ACC112 (cell line): ENCODE measurements at regions not wholly inside any gene's neighbourhood (a gene's known extent, or its start where the extent isn't known, plus 50 kb on each side); places are given as distances from the start of the nearest gene placed in this dataset.

Source experiments
- H2AFZ ChIP-seq: fragments of 200-600 bp; sonication (generic); one replicate; pipeline ENCODE4 v1.6.0; 2017; ENCODE audit warnings: antibody characterized with exemption, low read length; ENCODE audit not compliant: unreplicated experiment
- H3K27ac ChIP-seq: fragments of 200-600 bp; sonication (generic); 2 replicates; pipeline ENCODE4 v1.5.1; 2014; ENCODE audit warnings: low read depth, mild to moderate bottlenecking, antibody characterized with exemption, low read length, moderate library complexity
- H3K27me3 ChIP-seq: fragments of 200-600 bp; sonication (generic); 2 replicates; pipeline ENCODE4 v1.6.1; 2014; ENCODE audit warnings: mild to moderate bottlenecking, antibody characterized with exemption, low read length, moderate library complexity, mixed read lengths; ENCODE audit not compliant: insufficient read depth
- H3K36me3 ChIP-seq: fragments of 200-600 bp; sonication (generic); 2 replicates; pipeline ENCODE4 v1.6.1; 2016; ENCODE audit warnings: mild to moderate bottlenecking, antibody characterized with exemption, low read length, moderate library complexity, mixed read lengths; ENCODE audit not compliant: insufficient read depth
- H3K4me1 ChIP-seq: fragments of 200-600 bp; sonication (generic); one replicate; pipeline ENCODE4 v1.6.1; 2016; ENCODE audit warnings: low read length, mixed read lengths; ENCODE audit not compliant: insufficient read depth, unreplicated experiment, control insufficient read depth
- H3K4me3 ChIP-seq: fragments of 200-600 bp; sonication (generic); 2 replicates; pipeline ENCODE4 v1.5.1; 2014; ENCODE audit warnings: mild to moderate bottlenecking, low read depth, low read length
- H3K79me2 ChIP-seq: fragments of 200-600 bp; sonication (generic); one replicate; pipeline ENCODE4 v1.6.0; 2016; ENCODE audit warnings: low read length; ENCODE audit not compliant: control insufficient read depth, unreplicated experiment, insufficient read depth

GRCh38 chr3:64829331-64829730, 141.5 kb upstream of the ADAMTS9 start:
- no peaks in the 10 kb centered on the region for H3K27me3 ChIP-seq
- peaks cover 4% of the 10 kb centered on the region for H3K4me1 ChIP-seq
- no peak overlapping the region for H3K4me3 ChIP-seq
- no peaks in the 10 kb centered on the region for H3K79me2 ChIP-seq
- H3K36me3 ChIP-seq: no peaks in the 10 kb centered on the region
- H3K27ac ChIP-seq: no peak overlapping the region
- no peak overlapping the region for H2AFZ ChIP-seq

GRCh38 chr3:64828276-64828675, 140.5 kb upstream of the ADAMTS9 start:
- no peaks in the 10 kb centered on the region for H3K27me3 ChIP-seq
- H3K36me3 ChIP-seq: no peaks in the 10 kb centered on the region

DNA sequence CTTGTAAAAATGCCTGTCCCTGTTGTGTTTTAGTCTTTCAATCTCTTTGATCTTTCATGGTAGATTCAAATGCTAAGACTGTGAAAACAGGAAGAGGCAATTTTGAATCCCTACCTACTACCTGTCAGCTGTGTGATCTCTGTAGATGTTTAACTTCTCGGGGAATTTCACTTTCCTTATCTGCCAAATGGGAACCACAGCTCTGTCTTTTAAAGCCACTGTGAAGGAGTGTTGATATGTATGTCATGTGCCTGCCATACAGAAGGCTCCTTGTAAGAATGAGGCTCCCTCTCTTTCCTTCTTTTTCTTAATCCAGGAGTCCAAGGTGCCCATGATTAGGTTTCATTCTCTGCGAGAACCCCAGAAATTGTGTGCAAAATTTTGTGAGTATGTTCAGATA, 139.6 kb upstream of the ADAMTS9 start:
- Histone ChIP-seq H3K36me3 (no peaks in the 10 kb centered on the region), H2AFZ (no peak overlapping the region), H3K4me1 (peaks cover 4% of the 10 kb centered on the region), H3K27ac (no peak overlapping the region), H3K4me3 (no peak overlapping the region), H3K79me2 (no peaks in the 10 kb centered on the region), H3K27me3 (no peaks in the 10 kb centered on the region)

More at GRCh38 chr3:64828276-64828675, 140.5 kb upstream of the ADAMTS9 start:
- Histone ChIP-seq H3K4me1 (peaks cover 4% of the 10 kb centered on the region), H3K27ac (no peak overlapping the region), H3K79me2 (no peaks in the 10 kb centered on the region), H3K4me3 (no peak overlapping the region), H2AFZ (no peak overlapping the region)

DNA sequence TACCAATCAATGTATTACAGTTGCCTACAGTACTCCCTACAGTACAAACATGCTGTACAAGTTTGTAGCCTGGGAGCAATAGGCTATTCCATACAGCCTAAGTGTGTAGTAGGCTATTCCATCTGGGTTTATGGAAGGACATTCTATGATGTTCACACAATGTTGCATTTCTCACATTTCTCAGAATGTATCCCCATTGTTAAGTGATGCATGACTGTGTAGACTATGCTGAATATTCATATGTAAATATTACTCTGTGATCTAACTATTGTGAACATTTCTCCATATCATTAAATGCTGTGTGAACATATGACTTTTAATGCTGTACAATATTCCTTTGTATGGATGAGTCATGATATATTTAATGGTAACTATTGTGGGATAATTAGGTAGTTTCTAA, 139.2 kb upstream of the ADAMTS9 start:
- Histone ChIP-seq H3K27ac (no peak overlapping the region), H3K79me2 (no peaks in the 10 kb centered on the region), H3K27me3 (no peaks in the 10 kb centered on the region), H3K4me3 (no peak overlapping the region), H2AFZ (no peak overlapping the region), H3K4me1 (peaks cover 4% of the 10 kb centered on the region), H3K36me3 (no peaks in the 10 kb centered on the region)

DNA sequence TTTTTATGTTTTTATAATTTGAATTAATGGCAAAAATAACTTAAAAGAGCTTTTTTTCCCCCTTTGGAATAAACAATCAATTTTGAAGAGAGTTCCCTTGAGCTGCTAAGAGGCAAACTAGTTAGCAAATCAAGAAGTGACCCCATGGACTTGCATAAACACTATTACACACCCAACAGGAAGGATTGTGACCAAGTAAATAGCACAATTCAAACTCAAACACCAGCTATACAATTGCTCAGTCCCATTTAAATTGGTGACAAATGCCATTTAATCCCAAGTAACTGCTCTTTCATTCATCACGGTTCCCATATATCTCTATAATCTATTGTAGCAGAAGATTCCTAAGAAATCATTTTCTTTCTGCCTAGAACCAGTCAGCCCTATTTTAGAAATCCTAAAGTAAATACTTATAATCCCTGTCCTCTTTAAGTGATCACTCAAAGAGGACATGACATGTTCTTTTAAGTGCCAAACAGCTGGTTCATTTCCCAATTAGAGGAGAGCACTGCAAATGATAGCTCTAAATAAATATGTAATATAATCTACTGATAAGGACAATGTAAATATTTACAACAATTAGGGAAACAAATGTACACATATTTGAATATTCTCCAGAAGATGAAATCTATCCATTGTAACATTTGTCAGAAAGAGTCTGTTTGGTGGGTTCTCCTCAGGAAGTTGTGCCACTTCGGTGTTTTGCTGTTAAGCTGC, 137.8 kb upstream of the ADAMTS9 start:
- Histone ChIP-seq H3K79me2 (no peaks in the 10 kb centered on the region), H3K27me3 (no peaks in the 10 kb centered on the region), H3K27ac (no peak overlapping the region), H3K4me3 (no peak overlapping the region), H3K4me1 (peaks cover 4% of the 10 kb centered on the region), H3K36me3 (no peaks in the 10 kb centered on the region), H2AFZ (no peak overlapping the region)

DNA sequence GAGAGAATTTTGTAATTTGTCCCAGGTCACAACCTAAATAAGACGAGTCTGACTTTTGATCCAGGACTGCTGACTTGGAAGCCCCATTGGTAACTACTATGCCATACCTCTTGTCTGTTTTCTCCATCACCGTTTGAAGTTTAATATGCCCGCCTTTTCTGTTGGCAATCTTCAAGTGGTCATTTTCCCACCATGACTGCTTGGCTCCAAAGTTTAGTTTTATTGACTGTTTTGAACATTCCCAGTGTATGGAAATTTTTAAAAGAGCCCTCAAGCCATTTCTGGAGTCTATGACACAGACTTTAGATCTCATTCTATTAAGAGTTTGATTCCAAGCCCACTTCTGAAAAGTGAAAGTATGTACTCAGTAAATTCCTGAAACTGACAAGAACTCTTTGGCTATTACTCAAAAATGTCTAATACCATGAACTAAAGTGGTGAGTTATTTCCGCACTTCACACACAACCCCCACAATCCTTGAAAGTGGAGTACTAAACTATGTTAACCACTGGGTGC, 136.7 kb upstream of the ADAMTS9 start:
- no peaks in the 10 kb centered on the region for H3K27me3 ChIP-seq
- no peaks in the 10 kb centered on the region for H3K79me2 ChIP-seq
- peak overlapping the region; percentile 63 for H3K27ac ChIP-seq
- H3K4me1 ChIP-seq: peaks cover 4% of the 10 kb centered on the region
- H2AFZ ChIP-seq: peak overlapping the region; percentile 91
- peak overlapping the region; percentile 59 for H3K4me3 ChIP-seq
- H3K36me3 ChIP-seq: no peaks in the 10 kb centered on the region

- H3K4me3 ChIP-seq: no peak overlapping the region
- no peak overlapping the region for H3K27ac ChIP-seq
- H2AFZ ChIP-seq: no peak overlapping the region
- H3K4me1 ChIP-seq: peaks cover 4% of the 10 kb centered on the region
- no peaks in the 10 kb centered on the region for H3K27me3 ChIP-seq
- no peaks in the 10 kb centered on the region for H3K36me3 ChIP-seq
- H3K79me2 ChIP-seq: no peaks in the 10 kb centered on the region
Observed at GRCh38 chr3:64818196-64818595, 130.4 kb upstream of the ADAMTS9 start.

- H3K27ac ChIP-seq: no peak overlapping the region
Observed at GRCh38 chr3:64816355-64816754, 128.6 kb upstream of the ADAMTS9 start.

DNA sequence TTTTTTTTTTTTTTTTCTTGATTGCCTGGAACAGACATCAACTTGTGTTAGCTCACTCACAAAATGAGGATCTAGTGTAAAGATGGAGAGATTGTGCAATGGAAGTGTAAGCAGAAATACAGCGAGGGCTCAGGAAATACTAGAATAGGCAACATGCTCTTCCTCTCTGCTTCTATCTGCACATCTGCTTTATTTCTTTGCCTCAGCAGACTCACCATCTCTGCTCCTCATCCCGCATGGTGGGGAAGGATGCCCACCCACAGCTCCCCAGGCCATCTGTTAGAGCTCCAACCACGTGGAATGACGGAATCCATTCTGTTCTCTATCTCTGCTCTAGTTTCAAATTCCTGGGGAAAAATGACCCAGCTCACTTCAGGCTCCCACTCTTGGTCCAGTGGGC, 128.0 kb upstream of the ADAMTS9 start:
- no peaks in the 10 kb centered on the region for H3K27me3 ChIP-seq
- H3K79me2 ChIP-seq: no peaks in the 10 kb centered on the region
- peaks cover 4% of the 10 kb centered on the region for H3K4me1 ChIP-seq
- H2AFZ ChIP-seq: no peak overlapping the region
- no peak overlapping the region for H3K27ac ChIP-seq
- no peaks in the 10 kb centered on the region for H3K36me3 ChIP-seq
- H3K4me3 ChIP-seq: no peak overlapping the region

More at GRCh38 chr3:64816355-64816754, 128.6 kb upstream of the ADAMTS9 start:
- no peaks in the 10 kb centered on the region for H3K36me3 ChIP-seq
- H3K4me3 ChIP-seq: no peak overlapping the region
- H2AFZ ChIP-seq: no peak overlapping the region
- H3K79me2 ChIP-seq: no peaks in the 10 kb centered on the region
- no peaks in the 10 kb centered on the region for H3K27me3 ChIP-seq
- peaks cover 4% of the 10 kb centered on the region for H3K4me1 ChIP-seq

GRCh38 chr3:64815195-64815631, 127.4 kb upstream of the ADAMTS9 start:
- no peak overlapping the region for H3K27ac ChIP-seq

DNA sequence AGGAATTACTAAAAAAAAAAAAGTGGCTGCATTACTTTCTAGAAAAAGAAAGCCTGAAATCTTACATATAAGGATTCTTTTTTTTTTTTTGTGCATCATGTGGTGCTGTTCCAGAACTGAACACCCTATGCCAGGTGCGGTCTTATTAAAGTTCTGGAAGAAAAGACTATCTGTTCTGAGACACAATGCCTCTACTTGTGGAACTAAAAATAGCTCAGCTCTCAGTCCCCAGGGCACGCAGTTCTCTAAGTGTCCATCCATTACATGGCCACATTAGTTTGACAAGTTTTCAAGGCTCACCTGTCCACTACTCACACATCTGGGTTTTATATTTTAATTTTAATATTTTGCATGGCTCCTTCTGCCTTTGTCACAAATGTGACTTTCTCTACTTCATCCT, 126.6 kb upstream of the ADAMTS9 start:
- Histone ChIP-seq H3K27ac (no peak overlapping the region), H3K36me3 (no peaks in the 10 kb centered on the region), H3K79me2 (no peaks in the 10 kb centered on the region), H3K4me3 (no peak overlapping the region), H2AFZ (no peak overlapping the region), H3K27me3 (no peaks in the 10 kb centered on the region), H3K4me1 (peaks cover 4% of the 10 kb centered on the region)

More at GRCh38 chr3:64815195-64815631, 127.4 kb upstream of the ADAMTS9 start:
- no peaks in the 10 kb centered on the region for H3K79me2 ChIP-seq
- no peak overlapping the region for H2AFZ ChIP-seq
- H3K4me1 ChIP-seq: peaks cover 4% of the 10 kb centered on the region
- H3K4me3 ChIP-seq: no peak overlapping the region
- no peaks in the 10 kb centered on the region for H3K27me3 ChIP-seq
- H3K36me3 ChIP-seq: no peaks in the 10 kb centered on the region
